Uterus (tissue), 2 donors: ENCODE measurements at regions not wholly inside any gene's neighbourhood (a gene's known extent, or its start where the extent isn't known, plus 50 kb on each side); places are given as distances from the start of the nearest gene placed in this dataset.
"Not testable (repeated sequence)": the region's sequence is repeated elsewhere in the genome, so short reads cannot be mapped to it uniquely, and the experiment has no call there.

Source experiments
- POLR2A ChIP-seq, 2 donors: fragments of 450-650 bp; IDR thresholded peaks; one replicate each; pipeline ENCODE4 v1.6.1; 2016; ENCODE audit warnings: antibody characterized with exemption in 2 of 2, mild to moderate bottlenecking in 1 of 2, moderate library complexity in 1 of 2
- TF ChIP-seq, protein P1 (sequence below), 4 experiments: fragments of 200-600 bp in 2 of 4; fragments of 450-650 bp in 2 of 4; sonication (generic) in 2 of 4; IDR thresholded peaks; one replicate each; pipeline ENCODE4 v1.5.1; 2016 to 2019; ENCODE audit warnings: antibody characterized with exemption in 4 of 4, mild to moderate bottlenecking in 2 of 4, moderate library complexity in 1 of 4

DNA sequence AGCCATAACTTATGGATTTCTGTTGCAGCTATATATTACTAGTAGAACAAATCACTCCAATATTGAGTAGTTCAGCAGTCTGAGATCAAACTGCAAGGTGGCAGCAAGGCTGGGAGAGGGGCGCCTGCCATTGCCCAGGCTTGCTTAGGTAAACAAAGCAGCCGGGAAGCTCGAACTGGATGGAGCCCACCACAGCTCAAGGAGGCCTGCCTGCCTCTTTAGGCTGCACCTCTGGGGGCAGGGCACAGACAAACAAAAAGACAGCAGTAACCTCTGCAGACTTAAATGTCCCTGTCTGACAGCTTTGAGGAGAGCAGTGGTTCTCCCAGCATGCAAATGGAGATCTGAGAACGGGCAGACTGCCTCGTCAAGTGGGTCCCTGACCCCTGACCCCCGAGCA is 1059.8 kb upstream of the CELF2 start:
- TF ChIP-seq, protein P1, sequence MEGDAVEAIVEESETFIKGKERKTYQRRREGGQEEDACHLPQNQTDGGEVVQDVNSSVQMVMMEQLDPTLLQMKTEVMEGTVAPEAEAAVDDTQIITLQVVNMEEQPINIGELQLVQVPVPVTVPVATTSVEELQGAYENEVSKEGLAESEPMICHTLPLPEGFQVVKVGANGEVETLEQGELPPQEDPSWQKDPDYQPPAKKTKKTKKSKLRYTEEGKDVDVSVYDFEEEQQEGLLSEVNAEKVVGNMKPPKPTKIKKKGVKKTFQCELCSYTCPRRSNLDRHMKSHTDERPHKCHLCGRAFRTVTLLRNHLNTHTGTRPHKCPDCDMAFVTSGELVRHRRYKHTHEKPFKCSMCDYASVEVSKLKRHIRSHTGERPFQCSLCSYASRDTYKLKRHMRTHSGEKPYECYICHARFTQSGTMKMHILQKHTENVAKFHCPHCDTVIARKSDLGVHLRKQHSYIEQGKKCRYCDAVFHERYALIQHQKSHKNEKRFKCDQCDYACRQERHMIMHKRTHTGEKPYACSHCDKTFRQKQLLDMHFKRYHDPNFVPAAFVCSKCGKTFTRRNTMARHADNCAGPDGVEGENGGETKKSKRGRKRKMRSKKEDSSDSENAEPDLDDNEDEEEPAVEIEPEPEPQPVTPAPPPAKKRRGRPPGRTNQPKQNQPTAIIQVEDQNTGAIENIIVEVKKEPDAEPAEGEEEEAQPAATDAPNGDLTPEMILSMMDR (IDR thresholded peaks at IDR 0.05): not testable (repeated sequence)
- TF ChIP-seq POLR2A (IDR thresholded peaks at IDR 0.05): not testable (repeated sequence)
